ENCODE measurements at regions not wholly inside any gene's neighbourhood (a gene's known extent, or its start where the extent isn't known, plus 50 kb on each side); places are given as distances from the start of the nearest gene placed in this dataset.

DNA sequence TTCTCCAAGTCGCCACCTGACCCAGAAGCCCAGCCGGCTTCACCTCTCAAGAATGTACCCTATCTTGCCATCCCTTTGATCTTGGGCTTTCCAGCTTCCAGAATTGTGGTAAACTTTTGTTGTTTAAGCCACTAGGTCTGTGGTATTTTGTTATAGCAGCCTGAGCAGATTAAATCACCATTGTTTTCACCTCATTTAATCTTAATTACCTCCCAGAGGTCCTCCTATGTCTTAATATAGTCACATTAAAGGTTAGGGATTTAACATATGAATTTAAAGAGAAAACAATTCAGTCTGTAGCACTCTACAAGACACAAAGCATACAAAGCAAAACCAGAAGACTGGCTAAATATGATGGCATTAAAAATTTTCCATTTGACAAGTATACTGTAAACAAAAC is 123.4 kb upstream of the CADM2 start:
- Histone ChIP-seq H3K9me3 (ENCODE audit: control insufficient read depth in 4 of 4, insufficient read depth in 3 of 4, low read length in 3 of 4) (peaks cover 0 to 3% (median 0%) of the 10 kb centered on the region in 4 donors), H3K4me1 (ENCODE audit: control insufficient read depth in 5 of 5, insufficient read depth in 5 of 5, low read length in 5 of 5) (no peaks in the 10 kb centered on the region), H3K9ac (ENCODE audit: insufficient read depth in 1 of 2, low read length in 2 of 2) (no peak overlapping the region), H3K27ac (ENCODE audit: low read depth in 1 of 2, low read length in 1 of 2) (no peak overlapping the region), H3K27me3 (ENCODE audit: control insufficient read depth in 3 of 3, insufficient read depth in 3 of 3, low read length in 2 of 3) (no peaks in the 10 kb centered on the region), H3K36me3 (ENCODE audit: control insufficient read depth in 4 of 4, insufficient read depth in 4 of 4, low read length in 4 of 4) (no peaks in the 10 kb centered on the region), H3K4me3 (no peak overlapping the region)
- ATAC-seq (ENCODE audit: insufficient read depth, low FRiP score) (no peak), DNase-seq (no peak)
- 84 to 93% methylated on average over 2 of the region's 2 CpGs for WGBS, 2 donors
- no peak for TF ChIP-seq CTCF (IDR thresholded peaks at IDR 0.05; ENCODE audit: control extremely low read depth, extremely low read depth)

- peak; percentile 17 to 50 (median 32) for DNase-seq
- 3 to 6% methylated on average over 2 of the region's 2 CpGs for WGBS, 2 donors
- no peak for TF ChIP-seq CTCF (IDR thresholded peaks at IDR 0.05; ENCODE audit: control extremely low read depth, extremely low read depth)
- Histone ChIP-seq H3K9me3 (ENCODE audit: control insufficient read depth in 4 of 4, insufficient read depth in 3 of 4, low read length in 3 of 4) (peaks cover 0 to 3% (median 0%) of the 10 kb centered on the region in 4 donors), H3K27ac (ENCODE audit: low read depth in 1 of 2, low read length in 1 of 2) (no peak overlapping the region), H3K4me3 (no peak overlapping the region), H3K36me3 (ENCODE audit: control insufficient read depth in 4 of 4, insufficient read depth in 4 of 4, low read length in 4 of 4) (no peaks in the 10 kb centered on the region), H3K4me1 (ENCODE audit: control insufficient read depth in 5 of 5, insufficient read depth in 5 of 5, low read length in 5 of 5) (no peaks in the 10 kb centered on the region), H3K27me3 (ENCODE audit: control insufficient read depth in 3 of 3, insufficient read depth in 3 of 3, low read length in 2 of 3) (no peaks in the 10 kb centered on the region), H3K9ac (ENCODE audit: insufficient read depth in 1 of 2, low read length in 2 of 2) (no peak overlapping the region)
- peak; percentile 27 for ATAC-seq (ENCODE audit: insufficient read depth, low FRiP score)
Observed at GRCh38 chr3:84836961-84837360, 121.8 kb upstream of the CADM2 start.

DNA sequence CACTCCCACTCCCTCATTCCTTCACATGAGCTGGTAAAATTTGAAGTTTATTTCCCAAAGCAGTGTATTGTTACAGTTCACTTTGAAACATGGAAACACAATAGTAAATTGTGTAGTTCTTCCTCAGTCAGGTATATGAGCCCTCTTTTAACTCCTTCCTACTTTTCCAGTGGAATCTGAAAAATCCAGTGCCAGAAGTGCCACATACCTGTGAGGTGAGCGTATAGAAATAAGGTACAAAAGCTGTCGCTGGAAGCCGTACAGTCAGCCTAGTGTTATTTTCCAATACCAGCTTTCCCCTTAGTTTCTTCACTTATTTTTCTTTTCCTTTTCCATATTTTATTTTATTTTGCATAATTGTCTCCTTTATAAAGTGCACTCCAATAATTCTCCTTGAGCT is 81.7 kb upstream of the CADM2 start:
- WGBS, 2 donors, result 85 to 87% methylated on average over 3 of the region's 3 CpGs
- no peak for TF ChIP-seq CTCF (IDR thresholded peaks at IDR 0.05; ENCODE audit: control extremely low read depth, extremely low read depth)
- Histone ChIP-seq H3K27me3 (ENCODE audit: control insufficient read depth in 3 of 3, insufficient read depth in 3 of 3, low read length in 2 of 3) (no peaks in the 10 kb centered on the region), H3K9ac (ENCODE audit: insufficient read depth in 1 of 2, low read length in 2 of 2) (no peak overlapping the region), H3K27ac (ENCODE audit: low read depth in 1 of 2, low read length in 1 of 2) (no peak overlapping the region), H3K4me1 (ENCODE audit: control insufficient read depth in 5 of 5, insufficient read depth in 5 of 5, low read length in 5 of 5) (no peaks in the 10 kb centered on the region), H3K4me3 (no peak overlapping the region), H3K9me3 (ENCODE audit: control insufficient read depth in 4 of 4, insufficient read depth in 3 of 4, low read length in 3 of 4) (no peaks in the 10 kb centered on the region), H3K36me3 (ENCODE audit: control insufficient read depth in 4 of 4, insufficient read depth in 4 of 4, low read length in 4 of 4) (no peaks in the 10 kb centered on the region)
- no peak for ATAC-seq (ENCODE audit: insufficient read depth, low FRiP score)
- peak in 2 of 3 donors; percentile 0 to 14 for DNase-seq

- Histone ChIP-seq H3K4me1 (ENCODE audit: control insufficient read depth in 5 of 5, insufficient read depth in 5 of 5, low read length in 5 of 5) (no peaks in the 10 kb centered on the region), H3K9me3 (ENCODE audit: control insufficient read depth in 4 of 4, insufficient read depth in 3 of 4, low read length in 3 of 4) (peaks cover 0 to 6% (median 0%) of the 10 kb centered on the region in 4 donors), H3K27me3 (ENCODE audit: control insufficient read depth in 3 of 3, insufficient read depth in 3 of 3, low read length in 2 of 3) (no peaks in the 10 kb centered on the region), H3K36me3 (ENCODE audit: control insufficient read depth in 4 of 4, insufficient read depth in 4 of 4, low read length in 4 of 4) (no peaks in the 10 kb centered on the region), H3K27ac (ENCODE audit: low read depth in 1 of 2, low read length in 1 of 2) (no peak overlapping the region), H3K4me3 (no peak overlapping the region), H3K9ac (ENCODE audit: insufficient read depth in 1 of 2, low read length in 2 of 2) (no peak overlapping the region)
- no peak for DNase-seq
- 81 to 89% methylated on average over 2 of the region's 2 CpGs for WGBS, 2 donors
- no peak for TF ChIP-seq CTCF (IDR thresholded peaks at IDR 0.05; ENCODE audit: control extremely low read depth, extremely low read depth)
- no peak for ATAC-seq (ENCODE audit: insufficient read depth, low FRiP score)
Observed at GRCh38 chr3:84881288-84881687, 77.5 kb upstream of the CADM2 start.

Measured in lung (tissue), 11 donors.